ENCODE measurements at regions not wholly inside any gene's neighbourhood (a gene's known extent, or its start where the extent isn't known, plus 50 kb on each side); places are given as distances from the start of the nearest gene placed in this dataset.

DNA sequence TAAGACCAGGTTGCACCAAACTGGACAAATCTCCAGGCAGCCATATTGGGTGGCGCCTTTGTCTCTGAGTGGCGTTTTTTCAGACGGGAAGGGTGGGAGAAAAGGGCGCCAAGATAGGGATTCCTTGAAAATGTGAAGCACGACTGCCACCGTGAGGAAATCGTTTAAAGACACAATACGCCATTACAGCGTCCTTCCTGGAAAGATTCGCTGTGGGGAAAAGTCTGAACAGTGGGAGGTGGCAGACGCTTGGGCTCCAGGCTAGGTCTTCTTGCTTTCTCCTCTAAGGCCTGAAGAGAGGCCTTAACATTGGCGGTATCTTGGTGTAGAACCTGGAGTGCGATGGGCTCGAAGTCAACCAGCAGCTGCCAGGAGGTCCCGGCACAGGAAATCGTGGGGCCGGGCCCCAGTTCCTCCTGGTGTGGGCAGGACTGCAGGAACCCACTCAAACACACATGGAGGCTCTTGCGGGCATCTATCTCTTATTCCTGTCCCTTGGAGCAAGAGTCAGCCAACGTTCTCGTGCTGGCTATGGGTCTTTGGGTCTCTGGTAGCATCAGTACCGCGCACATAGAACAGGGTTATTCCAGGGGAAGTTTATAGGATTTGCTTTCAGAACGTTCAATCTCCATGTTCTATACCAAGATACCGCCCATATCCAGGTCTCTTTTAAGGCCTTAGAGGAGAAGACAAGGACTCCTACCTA, 208.8 kb downstream of the OR13H1 start:
- no peaks in the 10 kb centered on the region for H3K36me3 Mint-ChIP-seq (ENCODE audit: insufficient read depth, unreplicated experiment)
- no TSS peak for BruUV-seq (replicated peaks)
- DNase-seq = no peak

DNA sequence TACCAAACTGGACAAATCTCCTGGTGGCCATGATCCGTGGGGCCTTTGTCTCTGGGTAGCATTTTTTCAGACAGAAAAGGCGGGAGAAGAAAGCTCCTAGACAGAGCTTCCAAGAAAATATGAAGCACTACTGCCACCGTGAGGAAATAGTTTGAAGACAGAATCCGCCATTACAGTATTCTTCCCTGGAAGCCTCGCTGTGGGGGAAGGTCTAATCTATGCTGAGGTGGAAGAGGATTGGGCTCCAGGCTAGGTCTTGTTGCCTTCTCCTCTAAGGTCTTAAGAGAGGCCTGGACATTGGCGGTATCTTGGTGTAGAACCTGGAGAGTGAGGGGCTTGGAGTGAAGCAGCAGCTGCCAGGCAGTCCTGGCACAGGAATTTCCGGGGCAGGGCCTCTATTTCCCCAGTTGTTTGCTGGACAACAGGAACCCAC, 218.9 kb downstream of the OR13H1 start:
- intact Hi-C loops (cut with micrococcal nuclease; ENCODE audit: unreplicated experiment) = no loop called here
- H3K27ac Mint-ChIP-seq (ENCODE audit: unreplicated experiment) = no peak overlapping the region
- H3K27me3 Mint-ChIP-seq (ENCODE audit: unreplicated experiment) = no peaks in the 10 kb centered on the region
- TF ChIP-seq, protein P1, sequence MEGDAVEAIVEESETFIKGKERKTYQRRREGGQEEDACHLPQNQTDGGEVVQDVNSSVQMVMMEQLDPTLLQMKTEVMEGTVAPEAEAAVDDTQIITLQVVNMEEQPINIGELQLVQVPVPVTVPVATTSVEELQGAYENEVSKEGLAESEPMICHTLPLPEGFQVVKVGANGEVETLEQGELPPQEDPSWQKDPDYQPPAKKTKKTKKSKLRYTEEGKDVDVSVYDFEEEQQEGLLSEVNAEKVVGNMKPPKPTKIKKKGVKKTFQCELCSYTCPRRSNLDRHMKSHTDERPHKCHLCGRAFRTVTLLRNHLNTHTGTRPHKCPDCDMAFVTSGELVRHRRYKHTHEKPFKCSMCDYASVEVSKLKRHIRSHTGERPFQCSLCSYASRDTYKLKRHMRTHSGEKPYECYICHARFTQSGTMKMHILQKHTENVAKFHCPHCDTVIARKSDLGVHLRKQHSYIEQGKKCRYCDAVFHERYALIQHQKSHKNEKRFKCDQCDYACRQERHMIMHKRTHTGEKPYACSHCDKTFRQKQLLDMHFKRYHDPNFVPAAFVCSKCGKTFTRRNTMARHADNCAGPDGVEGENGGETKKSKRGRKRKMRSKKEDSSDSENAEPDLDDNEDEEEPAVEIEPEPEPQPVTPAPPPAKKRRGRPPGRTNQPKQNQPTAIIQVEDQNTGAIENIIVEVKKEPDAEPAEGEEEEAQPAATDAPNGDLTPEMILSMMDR (IDR thresholded peaks at IDR 0.05; ENCODE audit: unreplicated experiment) = no peak
- CTCF ChIA-PET = no interaction called here
- peaks cover 4% of the 10 kb centered on the region for H3K36me3 Mint-ChIP-seq (ENCODE audit: insufficient read depth, unreplicated experiment)
- no peak overlapping the region for H3K4me3 Mint-ChIP-seq (ENCODE audit: low read depth, unreplicated experiment)
- H3K4me1 Mint-ChIP-seq (ENCODE audit: low read depth, unreplicated experiment) = no peaks in the 10 kb centered on the region
- peaks cover 2% of the 10 kb centered on the region for H3K9me3 Mint-ChIP-seq (ENCODE audit: low read depth, unreplicated experiment)
- BruUV-seq (replicated peaks) = no TSS peak
- no peak for DNase-seq

More for the DNA sequence above, 208.8 kb downstream of the OR13H1 start:
- intact Hi-C loops (cut with micrococcal nuclease; ENCODE audit: unreplicated experiment) = no loop called here
- no peak overlapping the region for H3K4me3 Mint-ChIP-seq (ENCODE audit: low read depth, unreplicated experiment)
- no peaks in the 10 kb centered on the region for H3K9me3 Mint-ChIP-seq (ENCODE audit: low read depth, unreplicated experiment)
- no peaks in the 10 kb centered on the region for H3K4me1 Mint-ChIP-seq (ENCODE audit: low read depth, unreplicated experiment)
- H3K27me3 Mint-ChIP-seq (ENCODE audit: unreplicated experiment) = no peaks in the 10 kb centered on the region
- CTCF ChIA-PET = no interaction called here
- TF ChIP-seq, protein P1 (IDR thresholded peaks at IDR 0.05; ENCODE audit: unreplicated experiment) = no peak
- H3K27ac Mint-ChIP-seq (ENCODE audit: unreplicated experiment) = no peak overlapping the region

DNA sequence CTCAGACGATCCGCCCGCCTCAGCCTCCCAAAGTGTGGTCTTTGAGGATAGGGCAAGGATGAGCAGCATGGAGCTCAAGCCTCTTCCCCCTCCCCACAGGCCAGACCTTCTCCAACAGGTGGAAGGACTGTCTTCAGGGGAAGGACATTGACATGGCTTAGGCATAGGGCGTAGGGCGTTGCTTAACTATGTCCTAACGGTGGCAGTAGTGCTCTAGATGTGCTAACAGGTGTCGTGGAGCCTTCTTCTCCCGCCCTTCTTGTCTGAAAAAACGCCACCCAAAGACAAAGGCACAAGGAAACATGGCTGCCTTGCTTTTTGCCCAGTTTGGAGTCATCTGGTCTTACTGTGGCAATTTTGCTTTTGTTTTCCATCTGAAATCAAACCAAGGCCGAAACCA, 219.8 kb downstream of the OR13H1 start:
- CTCF ChIA-PET = no interaction called here
- TF ChIP-seq, protein P1 (IDR thresholded peaks at IDR 0.05; ENCODE audit: unreplicated experiment) = no peak
- H3K9me3 Mint-ChIP-seq (ENCODE audit: low read depth, unreplicated experiment) = peaks cover 2% of the 10 kb centered on the region
- H3K4me3 Mint-ChIP-seq (ENCODE audit: low read depth, unreplicated experiment) = no peak overlapping the region
- H3K36me3 Mint-ChIP-seq (ENCODE audit: insufficient read depth, unreplicated experiment) = peaks cover 4% of the 10 kb centered on the region
- no peaks in the 10 kb centered on the region for H3K27me3 Mint-ChIP-seq (ENCODE audit: unreplicated experiment)
- no peaks in the 10 kb centered on the region for H3K4me1 Mint-ChIP-seq (ENCODE audit: low read depth, unreplicated experiment)
- BruUV-seq (replicated peaks) = no TSS peak
- intact Hi-C loops (cut with micrococcal nuclease; ENCODE audit: unreplicated experiment) = no loop called here
- H3K27ac Mint-ChIP-seq (ENCODE audit: unreplicated experiment) = no peak overlapping the region
- no peak for DNase-seq

DNA sequence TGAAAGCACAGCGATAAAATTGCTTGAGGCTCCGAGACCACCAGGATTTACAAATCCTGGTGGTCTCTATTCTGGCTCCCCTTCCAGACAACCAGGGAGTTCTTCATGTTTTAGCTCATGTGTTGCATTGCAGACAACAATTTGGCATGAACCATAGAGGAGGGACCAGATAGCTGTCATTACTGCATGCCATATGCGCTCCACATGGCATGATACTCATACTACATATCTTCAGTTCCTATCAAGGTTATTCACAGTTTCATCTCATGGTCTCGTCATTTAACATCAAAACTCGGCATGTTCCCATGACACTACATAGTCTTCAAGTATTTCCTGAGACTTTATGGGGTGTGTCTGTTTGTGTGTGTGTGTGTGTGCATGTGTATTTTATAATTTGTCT, 220.3 kb downstream of the OR13H1 start:
- no peak overlapping the region for H3K27ac Mint-ChIP-seq (ENCODE audit: unreplicated experiment)
- intact Hi-C loops (cut with micrococcal nuclease; ENCODE audit: unreplicated experiment) = no loop called here
- peaks cover 4% of the 10 kb centered on the region for H3K36me3 Mint-ChIP-seq (ENCODE audit: insufficient read depth, unreplicated experiment)
- H3K4me1 Mint-ChIP-seq (ENCODE audit: low read depth, unreplicated experiment) = no peaks in the 10 kb centered on the region
- no peaks in the 10 kb centered on the region for H3K27me3 Mint-ChIP-seq (ENCODE audit: unreplicated experiment)
- peaks cover 2% of the 10 kb centered on the region for H3K9me3 Mint-ChIP-seq (ENCODE audit: low read depth, unreplicated experiment)
- TF ChIP-seq, protein P1 (IDR thresholded peaks at IDR 0.05; ENCODE audit: unreplicated experiment) = no peak
- no peak overlapping the region for H3K4me3 Mint-ChIP-seq (ENCODE audit: low read depth, unreplicated experiment)
- CTCF ChIA-PET = no interaction called here
- no peak for DNase-seq
- BruUV-seq (replicated peaks) = no TSS peak

All from Calu3 (cell line).